TTC549 (cell line): ENCODE measurements at regions not wholly inside any gene's neighbourhood (a gene's known extent, or its start where the extent isn't known, plus 50 kb on each side); places are given as distances from the start of the nearest gene placed in this dataset.

Experiments
- FAIRE-seq: peaks from 2 replicates; lab custom pipeline; 2012; peaks lifted over from hg19 to GRCh38; lab: Jason Lieb, UNC

DNA sequence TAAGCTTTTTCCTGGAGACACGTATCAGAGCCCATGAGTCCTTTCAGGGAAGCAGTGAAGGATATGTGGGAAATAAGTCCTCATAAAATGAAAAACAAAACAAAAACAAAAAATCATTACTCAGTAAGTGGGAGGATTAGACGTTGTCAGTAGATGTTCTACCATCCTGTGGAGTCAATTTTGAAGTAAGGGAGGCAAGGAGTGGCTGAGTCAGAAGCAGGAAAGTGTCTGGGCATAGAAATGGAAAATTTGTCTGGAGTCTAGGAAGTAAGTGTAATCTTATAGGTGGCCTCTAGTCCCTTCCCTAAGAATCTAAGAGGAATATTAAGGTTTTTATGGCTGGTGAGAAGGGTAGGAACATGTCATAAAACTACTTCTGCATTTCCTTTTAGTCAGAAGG, 339.8 kb upstream of the SEMA6D start:
- no peak for FAIRE-seq

DNA sequence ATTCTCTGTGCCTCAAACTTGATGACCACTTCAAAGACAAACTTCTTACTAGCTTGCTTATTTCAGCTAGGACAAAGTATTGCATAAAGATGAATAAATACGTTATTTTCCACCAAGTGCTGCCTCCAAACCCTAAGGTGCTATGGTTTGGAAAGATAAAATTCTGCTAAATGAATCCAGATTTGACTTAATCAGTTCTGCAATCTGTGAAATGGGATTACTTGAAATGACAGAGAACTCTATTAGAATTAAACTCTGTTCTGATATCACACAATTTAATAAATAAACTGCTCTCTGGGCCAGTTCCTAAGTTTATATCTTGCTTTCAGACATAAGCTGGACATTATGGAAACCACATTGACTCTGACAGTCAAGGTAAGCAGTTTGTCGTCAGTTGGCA, 338.8 kb upstream of the SEMA6D start:
- no peak for FAIRE-seq

DNA sequence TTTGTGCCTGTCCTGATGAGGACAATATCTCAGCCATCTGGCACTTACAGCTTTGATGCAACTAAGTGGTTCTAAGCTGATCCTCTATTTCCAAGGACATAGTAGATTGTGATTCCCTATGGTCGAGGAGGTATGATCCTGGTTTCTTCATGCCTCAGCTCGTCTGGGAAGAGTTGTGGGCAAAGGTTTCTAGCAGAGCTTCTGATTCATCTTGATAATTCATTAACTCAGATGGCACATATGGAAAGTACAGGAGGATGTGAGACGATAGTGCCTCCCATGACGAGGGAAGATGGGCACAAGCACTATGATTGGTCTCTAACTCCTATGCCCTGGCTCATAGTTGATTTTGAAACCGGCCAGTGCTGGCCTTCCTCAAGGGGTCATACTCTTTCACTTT, 334.2 kb upstream of the SEMA6D start:
- FAIRE-seq = no peak

DNA sequence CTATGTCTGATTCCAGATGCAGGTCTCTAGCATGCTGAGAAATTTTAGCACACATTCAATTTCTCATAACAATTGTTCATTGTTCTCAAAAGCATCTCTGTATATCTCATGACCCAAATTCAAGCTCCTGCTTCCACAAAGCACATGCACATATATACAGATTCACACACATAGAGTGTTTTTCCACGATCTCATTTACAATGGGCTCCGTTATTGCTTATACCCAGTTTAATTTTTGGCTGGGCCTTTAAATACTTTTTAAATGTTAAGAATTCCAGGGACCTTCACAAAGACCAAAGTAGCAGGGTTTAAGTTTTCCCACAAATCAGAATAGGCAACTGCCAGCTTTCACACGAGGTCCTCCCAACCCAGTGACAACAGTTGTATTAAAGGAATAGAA, 333.5 kb upstream of the SEMA6D start:
- FAIRE-seq = no peak

DNA sequence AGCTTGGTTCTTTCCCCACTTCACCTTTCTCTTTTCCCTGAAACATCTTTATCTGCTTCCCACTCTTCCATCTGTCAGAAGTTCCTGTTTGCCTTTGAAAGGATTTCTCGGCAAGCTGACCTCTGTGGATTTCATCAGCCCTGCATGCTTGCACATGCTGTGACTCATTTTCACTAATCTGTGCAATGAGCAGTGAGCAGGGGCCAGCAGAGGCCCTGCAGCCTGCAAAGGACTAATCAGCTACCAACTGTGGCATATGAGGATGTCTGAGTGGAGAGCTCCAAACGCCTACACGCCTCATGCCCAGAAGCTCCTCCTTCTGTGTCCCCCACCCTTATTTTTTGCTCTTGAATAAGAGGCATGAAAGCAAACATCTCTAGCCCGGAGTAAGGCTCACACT, 333.0 kb upstream of the SEMA6D start:
- no peak for FAIRE-seq

DNA sequence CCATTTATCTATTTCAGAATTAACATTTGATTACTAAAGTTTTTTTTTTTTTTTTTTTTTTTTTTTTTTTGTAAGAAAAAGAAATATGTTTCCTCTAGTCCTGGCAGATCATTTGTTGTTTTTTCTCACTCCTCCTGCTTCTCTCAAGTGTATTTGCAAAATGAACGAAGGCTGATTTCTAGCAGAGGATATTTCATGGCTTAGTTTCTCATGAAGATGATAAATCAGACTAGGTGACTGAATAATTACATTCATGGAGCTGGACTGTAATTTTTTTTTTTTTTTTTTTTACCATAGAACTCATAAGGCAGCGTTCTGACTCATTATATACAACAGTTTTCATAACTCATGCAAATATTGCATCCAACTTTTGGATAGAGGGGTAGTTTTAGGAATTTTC, 332.5 kb upstream of the SEMA6D start:
- no peak for FAIRE-seq

DNA sequence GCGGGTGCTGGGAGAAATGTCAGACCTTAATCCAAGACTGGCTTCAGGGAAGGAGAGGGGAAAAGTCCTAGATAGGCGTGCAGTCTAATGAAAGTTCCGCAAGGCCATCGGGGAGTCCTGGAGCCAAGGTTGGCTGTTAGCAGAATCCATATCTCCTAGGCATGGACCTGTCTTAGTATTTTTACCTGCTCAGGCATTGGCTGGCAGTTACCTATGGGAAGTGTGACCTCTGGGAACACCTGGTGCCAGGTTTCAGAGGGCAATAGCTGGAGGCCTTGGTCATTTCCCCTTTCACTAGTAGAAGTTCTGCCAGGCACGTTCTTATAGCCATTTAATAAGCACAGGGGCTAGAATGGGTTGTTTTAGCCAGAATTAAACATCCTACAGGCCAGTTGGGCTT, 330.8 kb upstream of the SEMA6D start:
- FAIRE-seq = no peak

DNA sequence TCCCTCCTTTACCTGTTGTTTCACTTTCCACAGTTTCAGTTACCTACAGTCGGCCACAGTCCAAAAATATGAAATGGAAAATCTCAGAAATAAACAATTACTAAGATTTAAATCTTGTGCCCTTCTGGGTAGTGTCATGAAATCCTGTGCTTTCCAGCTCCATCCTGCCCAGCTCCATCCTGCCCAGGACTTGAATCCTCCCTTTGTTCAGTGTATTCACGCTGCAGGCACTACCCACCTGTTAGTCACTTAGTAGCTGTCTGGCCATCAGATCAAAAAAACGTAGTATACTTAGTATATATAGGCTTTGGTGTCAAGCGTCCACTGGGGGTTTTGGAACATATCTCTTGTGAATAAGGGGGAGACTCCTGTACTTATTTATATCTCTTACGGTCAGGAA, 329.0 kb upstream of the SEMA6D start:
- FAIRE-seq = no peak

DNA sequence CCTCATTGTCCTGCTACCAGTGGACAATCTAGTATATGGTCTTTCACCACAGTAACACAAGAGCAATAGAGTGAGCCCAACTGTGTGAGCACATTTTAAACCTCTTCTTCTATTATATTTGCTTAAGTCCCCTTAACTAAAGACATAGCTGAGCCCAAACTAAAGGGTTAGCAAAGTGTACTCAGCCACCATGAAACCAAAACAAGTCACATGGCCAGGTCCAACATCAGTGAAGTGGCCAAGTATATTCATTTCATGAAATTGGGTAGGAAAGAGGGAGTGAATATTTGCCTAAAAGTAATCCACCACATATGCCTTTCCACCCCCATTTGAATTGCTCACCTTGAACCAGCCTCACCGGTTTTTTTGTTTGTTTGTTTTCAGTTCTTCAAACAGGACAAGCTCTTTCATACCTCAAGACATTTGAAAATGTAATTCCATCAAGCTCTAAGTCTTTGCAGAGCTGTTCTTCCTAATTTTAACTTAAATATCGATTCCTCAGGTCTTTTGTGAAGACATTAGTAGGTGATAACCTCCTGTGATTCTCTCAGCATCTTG, 327.0 kb upstream of the SEMA6D start:
- FAIRE-seq = no peak

DNA sequence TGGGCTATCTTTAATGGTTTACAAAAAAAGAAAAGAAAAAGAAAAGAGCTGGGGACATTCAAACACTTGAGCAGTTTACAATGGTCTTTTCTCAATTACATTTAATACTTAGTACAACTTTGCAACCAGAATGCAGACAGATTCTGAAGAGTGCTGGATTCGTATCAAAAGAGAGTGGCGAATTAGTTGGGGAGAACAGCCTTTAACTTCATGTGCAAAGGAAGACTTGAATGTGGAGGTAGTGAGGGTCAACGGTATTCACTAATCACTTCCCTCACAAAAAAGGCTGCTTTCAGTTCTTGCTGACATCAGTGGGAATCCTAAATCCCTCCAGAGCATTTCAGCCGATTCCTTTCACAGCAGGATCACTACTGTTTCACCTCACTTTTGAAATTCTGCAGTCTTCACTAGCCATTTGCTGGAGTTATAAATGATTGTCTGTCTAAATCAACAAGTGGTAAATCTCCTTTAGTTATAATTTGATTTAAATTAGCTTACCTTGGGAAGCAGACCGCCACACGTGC, 323.0 kb upstream of the SEMA6D start:
- no peak for FAIRE-seq

DNA sequence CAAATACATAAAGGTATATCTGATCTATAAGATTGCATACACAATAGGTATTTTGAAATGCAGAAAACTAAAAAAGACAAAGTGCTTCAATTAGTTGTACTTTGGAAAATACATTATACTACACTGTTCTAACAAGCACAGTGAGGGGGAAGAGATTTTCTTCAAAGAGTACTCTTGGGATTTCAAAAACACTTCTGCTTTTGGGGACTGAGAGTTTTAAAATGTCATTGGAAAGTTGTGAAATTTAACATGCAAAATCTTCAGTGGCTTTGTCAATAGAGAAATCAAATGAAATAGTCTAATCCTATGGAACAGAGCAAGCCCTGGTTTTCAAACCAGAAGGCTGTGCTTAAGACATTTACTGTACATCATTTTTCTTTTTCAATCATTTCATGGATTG, 322.2 kb upstream of the SEMA6D start:
- FAIRE-seq = no peak

DNA sequence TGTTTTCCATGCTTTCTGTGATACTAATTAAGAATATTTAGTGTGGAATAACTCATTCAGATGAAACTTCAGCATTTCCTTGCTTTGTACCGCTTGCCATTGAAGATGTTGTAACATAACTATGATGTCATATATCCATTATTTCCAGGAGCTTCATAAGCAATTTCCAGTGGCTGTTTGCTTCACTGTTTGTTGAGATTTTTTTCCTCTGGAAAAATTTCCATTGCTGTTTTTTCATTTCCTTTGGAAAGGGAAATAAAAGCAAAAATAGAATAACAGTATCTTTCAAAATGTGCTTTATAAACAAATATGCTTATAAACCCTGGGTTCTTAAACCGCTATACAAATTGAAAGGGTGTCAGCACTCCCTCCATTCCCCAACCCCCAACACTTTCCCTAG, 319.6 kb upstream of the SEMA6D start:
- no peak for FAIRE-seq

DNA sequence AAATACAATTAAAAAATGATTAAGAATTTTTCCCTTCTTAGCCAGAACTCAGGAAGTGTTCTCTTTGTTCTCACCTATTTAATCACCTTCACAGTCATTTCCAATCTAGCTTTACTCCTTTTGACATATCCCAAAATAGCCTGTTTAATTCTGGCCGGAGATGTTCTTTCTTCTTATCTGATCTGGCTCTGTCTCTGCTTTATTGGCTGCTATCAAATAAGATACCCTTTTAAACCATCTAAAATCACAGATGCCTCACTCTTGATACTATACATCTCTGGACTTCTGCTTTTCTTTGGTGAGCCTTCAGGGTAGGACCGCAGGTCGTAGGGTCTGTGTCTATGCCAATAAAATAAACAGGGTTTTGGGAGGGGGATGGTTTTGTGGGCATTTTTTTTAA, 319.2 kb upstream of the SEMA6D start:
- no peak for FAIRE-seq

DNA sequence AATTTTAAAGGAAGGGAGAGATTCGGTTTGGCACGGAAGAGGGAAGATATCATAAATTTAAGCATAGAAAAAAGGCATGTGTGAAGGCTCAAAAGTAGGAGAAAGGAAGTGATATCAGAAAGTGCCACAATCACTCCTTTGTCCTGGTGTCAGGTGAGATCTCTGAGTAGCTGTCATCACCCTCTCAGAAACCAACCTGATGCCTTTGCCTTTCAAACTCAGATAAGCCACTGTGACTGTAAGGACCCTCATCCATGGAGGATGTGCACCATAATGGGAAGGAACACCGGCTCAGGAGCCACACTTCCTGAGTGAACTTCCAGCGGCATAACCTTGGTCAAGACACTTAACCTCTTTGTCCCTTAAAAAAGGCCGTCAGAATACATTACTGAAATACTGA, 318.7 kb upstream of the SEMA6D start:
- FAIRE-seq = no peak

DNA sequence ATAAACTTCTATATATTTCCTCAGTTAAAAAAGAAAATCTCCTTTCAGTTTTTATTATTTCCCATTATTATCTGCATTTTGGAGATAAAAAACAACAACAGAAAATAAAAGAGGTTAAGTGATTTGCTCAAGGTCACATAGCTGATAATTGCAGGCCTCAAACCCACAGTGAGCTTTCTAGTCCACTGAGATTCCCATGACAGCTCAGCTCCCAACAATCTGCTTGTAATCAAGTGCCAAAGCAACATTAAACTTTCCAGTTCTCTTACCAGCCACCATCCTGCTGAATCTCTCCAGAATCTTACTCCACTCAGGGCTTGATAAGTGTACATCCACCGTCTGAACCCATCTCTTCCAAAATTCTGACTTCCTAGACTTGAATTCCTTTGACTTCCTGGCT, 318.2 kb upstream of the SEMA6D start:
- no peak for FAIRE-seq

DNA sequence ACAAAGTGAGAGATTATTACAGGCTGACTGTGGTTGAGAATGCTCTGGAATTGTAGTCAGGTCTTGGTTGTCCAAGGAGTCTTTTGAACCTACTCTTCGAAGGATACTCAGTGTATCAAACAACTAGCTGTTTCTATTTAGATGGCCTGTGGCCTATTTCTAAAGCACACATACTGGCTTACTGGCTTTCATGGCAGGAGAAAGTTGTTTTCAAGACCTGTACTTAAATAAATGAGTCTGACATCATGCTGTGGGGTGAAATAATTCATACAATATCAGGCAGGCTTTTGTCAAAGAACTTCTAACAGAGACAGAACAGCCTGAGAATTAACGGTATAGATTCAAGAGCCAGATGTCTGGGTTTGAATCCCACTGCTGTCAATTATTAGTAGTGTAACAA, 316.7 kb upstream of the SEMA6D start:
- no peak for FAIRE-seq

DNA sequence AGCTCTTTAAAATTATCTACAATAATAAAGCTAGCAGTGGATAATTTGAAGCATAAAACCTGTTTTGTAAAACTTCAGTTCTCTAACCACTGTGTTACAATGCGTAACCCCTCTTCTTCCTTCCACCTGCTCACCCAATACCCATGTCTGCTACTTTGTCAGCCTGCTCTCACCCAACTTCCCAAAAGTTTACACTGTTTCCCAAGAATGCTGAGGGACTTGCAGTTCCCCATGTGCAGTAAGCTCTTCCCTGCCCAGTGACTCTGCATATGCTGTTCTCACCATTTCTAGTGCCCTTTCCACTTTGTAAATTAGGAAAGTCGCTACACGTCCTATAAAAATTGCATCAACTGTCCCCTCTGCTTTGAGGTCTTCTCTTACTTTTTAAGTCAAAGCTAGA, 315.9 kb upstream of the SEMA6D start:
- FAIRE-seq = no peak

DNA sequence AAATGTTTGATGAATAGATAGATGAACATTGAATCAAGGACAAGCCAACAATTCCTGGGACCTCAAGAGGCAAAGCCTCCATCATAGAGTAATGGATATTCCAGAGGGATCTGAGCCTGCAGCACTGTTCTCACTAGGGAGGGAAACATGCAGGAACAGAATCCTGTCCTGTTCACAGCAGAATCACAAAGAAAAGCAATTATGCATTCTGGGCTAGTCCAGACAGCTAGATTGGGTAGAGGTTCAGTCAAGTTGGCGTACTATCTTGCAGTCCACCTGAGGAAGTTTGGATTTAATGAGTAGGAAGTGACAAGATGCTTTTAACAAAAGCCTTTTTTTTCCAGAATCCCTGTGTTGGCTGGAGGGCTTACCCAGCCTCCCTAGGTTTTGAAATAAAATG, 314.5 kb upstream of the SEMA6D start:
- no peak for FAIRE-seq

DNA sequence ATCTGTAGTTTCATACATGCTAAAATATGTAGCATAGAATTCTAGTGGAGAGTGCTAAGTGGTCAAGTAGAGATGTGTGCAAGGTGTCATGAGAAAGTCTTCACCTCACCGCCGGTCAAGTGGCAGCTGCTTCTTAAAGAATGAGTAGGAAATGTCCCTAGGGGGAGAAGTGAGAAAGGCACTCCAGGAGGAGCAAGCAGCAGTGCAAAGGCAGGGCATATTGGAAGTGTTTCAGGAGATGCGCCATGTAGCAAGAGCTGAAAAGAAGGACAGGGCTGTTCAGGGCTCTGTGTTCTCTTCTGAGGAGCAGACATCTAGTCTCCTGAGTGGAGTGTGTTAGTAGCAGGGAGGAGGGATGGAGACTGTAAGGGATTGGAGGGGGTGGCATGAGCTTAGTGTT, 312.4 kb upstream of the SEMA6D start:
- FAIRE-seq = no peak

DNA sequence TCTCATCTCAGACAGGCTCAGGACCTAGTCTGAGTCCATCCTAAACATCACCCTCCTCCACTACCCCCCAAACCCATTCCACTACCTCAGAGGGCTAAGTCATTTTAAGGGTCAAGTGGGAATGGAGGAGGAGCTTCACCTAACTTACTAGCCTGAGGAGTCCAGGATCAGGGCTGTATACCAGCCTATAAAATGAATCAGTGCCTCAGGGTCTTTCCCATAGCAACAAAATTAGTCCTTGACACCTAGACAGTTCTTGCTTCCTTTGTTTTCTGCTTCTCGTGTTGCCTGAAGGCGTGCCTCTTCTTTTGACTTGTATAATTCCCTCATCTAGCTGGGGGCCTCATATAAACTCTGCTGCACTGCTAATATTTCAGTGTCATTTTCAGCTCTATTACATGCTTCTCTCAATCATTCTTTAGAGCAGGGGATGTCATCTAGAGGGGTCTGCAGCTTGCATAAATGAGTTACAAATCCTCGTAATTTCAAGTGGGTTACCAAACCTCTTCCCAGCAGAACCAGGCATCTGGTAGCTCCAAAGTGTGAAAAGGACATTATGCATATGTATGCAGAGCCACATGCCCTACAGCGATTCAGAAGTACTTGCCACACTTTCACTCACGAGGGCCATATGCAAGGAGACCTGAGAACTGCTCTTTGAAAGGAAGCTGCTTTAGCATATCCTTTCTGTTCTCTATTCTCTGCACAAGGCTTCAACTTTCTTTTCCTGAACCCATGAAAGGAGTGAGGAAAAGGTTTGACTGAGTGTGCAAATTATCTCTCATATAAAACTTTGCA, 311.7 kb upstream of the SEMA6D start:
- FAIRE-seq = no peak

DNA sequence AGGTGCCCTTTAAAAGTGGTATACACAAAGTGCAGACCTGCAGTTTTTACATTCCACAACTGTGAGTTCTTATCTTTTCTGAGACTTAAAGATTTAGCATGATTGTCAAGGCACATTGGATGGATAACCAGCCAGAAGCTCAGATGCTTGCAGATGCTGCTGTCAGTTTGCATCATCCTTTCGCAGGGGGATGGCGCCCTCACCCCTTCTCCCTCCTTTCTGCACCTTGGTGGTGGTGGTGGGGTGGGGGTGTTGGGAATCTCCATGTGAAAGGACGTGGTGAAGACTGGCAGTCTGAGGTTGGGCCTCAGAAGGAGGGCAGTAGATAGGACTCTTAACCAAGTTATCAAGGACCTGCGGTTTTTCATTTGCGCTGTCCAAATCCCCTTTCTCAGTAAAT, 309.6 kb upstream of the SEMA6D start:
- FAIRE-seq = no peak

DNA sequence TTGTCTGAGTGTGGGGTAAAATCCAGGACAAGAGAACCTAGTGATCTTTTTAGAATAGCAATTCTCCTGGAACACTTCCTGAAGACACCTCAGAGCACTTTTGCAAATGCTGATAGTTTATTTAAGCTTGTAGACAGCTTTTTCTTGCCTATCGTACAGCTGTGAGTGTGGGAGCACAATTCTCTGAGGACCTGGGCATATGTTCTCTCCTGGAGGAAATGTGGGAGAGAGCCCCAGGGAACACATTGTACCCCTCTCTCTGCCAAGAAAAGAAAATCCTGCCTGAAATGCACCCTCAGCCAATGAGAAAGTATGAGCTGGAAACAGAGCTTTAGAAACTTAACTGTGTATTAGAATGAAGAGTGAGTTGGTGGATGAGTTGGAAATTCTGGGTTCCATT, 308.3 kb upstream of the SEMA6D start:
- FAIRE-seq = no peak

DNA sequence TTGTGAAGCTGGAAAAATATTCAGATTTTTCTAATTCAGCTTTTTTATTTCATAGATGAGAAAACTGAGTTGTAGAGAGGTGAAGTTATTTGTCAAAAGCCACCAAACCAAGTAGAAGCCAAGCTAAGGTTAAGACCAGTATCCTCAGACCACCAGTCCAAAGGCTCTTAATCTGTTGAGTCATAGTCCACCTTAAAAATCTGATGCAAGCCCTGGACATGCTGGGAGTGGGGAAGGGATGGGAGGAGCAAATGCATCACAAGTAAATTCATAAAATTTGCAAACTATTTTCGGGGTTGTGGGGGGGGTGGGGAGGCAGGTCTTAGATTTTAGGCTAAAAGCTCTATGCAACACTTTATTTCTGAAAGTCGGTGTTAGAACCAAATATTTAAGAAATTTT, 307.7 kb upstream of the SEMA6D start:
- FAIRE-seq = no peak

DNA sequence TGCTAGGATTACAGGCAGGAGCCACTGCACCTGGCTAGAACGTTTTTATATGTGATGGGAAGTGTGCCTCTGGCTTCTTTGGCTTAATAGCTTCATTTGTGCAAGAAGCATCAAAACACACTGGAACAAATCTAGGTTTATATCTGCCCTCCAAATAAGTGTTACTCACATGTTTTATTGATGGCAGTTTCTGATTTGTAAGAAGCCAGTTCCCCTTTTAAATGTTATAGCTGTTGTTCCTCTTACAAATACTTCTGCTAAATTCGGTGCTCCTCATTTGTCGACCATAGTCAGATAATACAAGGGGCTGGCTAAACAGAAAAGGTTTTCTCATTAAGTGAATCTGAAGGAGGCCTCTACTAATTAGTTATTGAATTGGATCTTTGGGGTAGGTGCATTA, 307.1 kb upstream of the SEMA6D start:
- FAIRE-seq = no peak
